Vagina (tissue), 2 donors: ENCODE measurements at regions not wholly inside any gene's neighbourhood (a gene's known extent, or its start where the extent isn't known, plus 50 kb on each side); places are given as distances from the start of the nearest gene placed in this dataset.

ENCODE experiments used
- CTCF ChIP-seq, 3 experiments: fragments of 450-650 bp in 2 of 3; fragments of 200-600 bp in 1 of 3; sonication (generic) in 1 of 3; IDR thresholded peaks; one replicate each; pipeline ENCODE4 v1.5.1; 2017 to 2019; ENCODE audit warnings: antibody characterized with exemption in 3 of 3, mild to moderate bottlenecking in 2 of 3, moderate library complexity in 2 of 3
- POLR2AphosphoS5 ChIP-seq, 2 donors: sonication (generic); formaldehyde crosslinking; IDR thresholded peaks; one replicate each; pipeline ENCODE4 v1.9.0; 2017; ENCODE audit warnings: antibody characterized with exemption in 2 of 2, mild to moderate bottlenecking in 2 of 2, low read depth in 1 of 2; ENCODE audit not compliant: insufficient read depth in 1 of 2

DNA sequence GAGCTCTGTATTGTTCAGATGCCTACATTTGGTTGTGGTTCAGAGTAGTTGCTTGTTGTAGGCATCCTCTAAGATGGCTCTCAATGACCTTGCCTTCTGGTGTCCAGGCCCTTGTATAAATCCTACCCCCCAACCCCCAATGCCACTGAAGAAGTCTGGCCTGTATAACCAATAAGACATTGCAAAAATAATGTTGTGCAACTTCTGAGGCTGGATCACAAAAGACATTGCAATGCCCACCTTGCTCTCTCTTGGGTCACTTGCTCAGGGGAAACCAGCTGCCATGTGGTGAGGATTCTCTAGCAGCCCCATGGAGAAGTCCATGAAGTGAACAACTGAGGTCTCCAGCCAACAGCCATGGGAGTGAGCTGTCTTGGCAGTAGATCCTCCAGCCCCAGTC, 234.0 kb upstream of the TBX3 start:
- TF ChIP-seq POLR2AphosphoS5 (IDR thresholded peaks at IDR 0.05; ENCODE audit: insufficient read depth in 1 of 2, low read depth in 1 of 2) = no peak
- no peak for TF ChIP-seq CTCF (IDR thresholded peaks at IDR 0.05)
